22Rv1 (cell line): ENCODE measurements at regions not wholly inside any gene's neighbourhood (a gene's known extent, or its start where the extent isn't known, plus 50 kb on each side); places are given as distances from the start of the nearest gene placed in this dataset.

Source experiments
- H3K27ac ChIP-seq: fragments of 450-650 bp; 2 replicates; pipeline ENCODE4 v1.5.1; 2017
- ZFX ChIP-seq: fragments of 450-650 bp; IDR thresholded peaks from 2 replicates; pipeline ENCODE4 v1.6.1; 2017; ENCODE audit warnings: antibody characterized with exemption, borderline replicate concordance
- TF ChIP-seq, protein P1 (sequence below): fragments of 450-650 bp; IDR thresholded peaks from 2 replicates; pipeline ENCODE4 v1.5.1; 2017; ENCODE audit warnings: mild to moderate bottlenecking

DNA sequence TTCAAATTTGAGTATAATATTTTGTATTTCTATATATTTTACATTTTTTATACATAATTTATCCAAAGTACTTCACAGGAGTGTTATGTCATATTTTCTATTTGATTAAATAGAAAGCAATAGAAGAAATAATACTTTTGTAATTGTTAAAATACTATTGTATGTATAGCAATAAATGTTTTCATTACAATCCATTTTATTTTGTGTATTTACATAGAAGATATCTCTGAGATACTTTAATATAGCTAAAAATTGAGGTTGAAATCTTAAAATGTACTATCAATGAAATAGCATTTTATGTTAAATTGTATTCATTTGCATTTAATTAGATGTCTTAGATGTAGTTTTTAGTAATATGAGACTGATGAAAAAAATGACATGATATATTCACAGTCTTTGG lies 1109.6 kb upstream of the MIR17HG start:
- no peak for TF ChIP-seq ZFX
- TF ChIP-seq, protein P1, sequence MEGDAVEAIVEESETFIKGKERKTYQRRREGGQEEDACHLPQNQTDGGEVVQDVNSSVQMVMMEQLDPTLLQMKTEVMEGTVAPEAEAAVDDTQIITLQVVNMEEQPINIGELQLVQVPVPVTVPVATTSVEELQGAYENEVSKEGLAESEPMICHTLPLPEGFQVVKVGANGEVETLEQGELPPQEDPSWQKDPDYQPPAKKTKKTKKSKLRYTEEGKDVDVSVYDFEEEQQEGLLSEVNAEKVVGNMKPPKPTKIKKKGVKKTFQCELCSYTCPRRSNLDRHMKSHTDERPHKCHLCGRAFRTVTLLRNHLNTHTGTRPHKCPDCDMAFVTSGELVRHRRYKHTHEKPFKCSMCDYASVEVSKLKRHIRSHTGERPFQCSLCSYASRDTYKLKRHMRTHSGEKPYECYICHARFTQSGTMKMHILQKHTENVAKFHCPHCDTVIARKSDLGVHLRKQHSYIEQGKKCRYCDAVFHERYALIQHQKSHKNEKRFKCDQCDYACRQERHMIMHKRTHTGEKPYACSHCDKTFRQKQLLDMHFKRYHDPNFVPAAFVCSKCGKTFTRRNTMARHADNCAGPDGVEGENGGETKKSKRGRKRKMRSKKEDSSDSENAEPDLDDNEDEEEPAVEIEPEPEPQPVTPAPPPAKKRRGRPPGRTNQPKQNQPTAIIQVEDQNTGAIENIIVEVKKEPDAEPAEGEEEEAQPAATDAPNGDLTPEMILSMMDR = no peak
- peak overlapping the region; percentile 27; the same call in 1 of the 2 replicates for H3K27ac ChIP-seq

DNA sequence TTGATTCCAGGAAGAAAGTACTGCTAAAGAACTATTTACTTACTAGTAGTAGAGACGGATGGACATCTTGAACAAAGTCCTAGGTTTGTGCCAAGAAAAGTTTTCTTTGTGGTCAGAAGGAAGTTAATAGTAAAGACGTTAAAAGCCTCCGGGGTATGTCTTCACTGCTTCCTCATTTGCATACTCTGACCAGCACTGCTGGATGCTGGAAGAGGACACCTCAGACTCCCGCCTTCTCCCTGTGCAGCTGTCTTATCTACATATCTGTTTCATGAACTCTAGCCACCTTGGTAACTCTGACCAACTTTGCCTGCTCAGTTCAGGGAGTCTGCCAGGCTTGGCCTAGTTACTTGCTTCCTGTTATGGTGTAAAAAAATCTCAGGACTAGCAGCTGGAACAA lies 1109.1 kb upstream of the MIR17HG start:
- H3K27ac ChIP-seq = peak overlapping the region; percentile 27; the same call in 1 of the 2 replicates
- no peak for TF ChIP-seq ZFX
- TF ChIP-seq, protein P1 = no peak

DNA sequence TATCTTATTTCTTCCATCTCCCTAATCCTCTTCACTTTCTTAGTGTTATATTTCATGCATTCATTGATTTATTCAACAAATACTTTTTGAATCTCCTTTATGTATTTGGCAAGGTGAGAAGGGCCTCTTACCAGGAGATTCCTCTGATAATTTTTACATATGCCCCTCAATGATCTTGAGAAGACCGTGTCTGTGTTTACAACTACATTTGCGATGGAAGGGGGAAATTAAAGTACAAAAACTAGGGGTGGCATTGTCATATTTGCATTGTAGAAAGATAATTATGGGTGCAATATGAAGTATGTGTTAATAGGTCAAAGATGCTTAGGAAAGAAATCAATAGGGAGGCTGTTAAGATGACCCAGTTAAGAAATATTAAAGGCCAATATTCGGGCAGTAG lies 1108.4 kb upstream of the MIR17HG start:
- peak overlapping the region; percentile 27; the same call in 1 of the 2 replicates for H3K27ac ChIP-seq
- TF ChIP-seq ZFX = no peak
- TF ChIP-seq, protein P1 = no peak

DNA sequence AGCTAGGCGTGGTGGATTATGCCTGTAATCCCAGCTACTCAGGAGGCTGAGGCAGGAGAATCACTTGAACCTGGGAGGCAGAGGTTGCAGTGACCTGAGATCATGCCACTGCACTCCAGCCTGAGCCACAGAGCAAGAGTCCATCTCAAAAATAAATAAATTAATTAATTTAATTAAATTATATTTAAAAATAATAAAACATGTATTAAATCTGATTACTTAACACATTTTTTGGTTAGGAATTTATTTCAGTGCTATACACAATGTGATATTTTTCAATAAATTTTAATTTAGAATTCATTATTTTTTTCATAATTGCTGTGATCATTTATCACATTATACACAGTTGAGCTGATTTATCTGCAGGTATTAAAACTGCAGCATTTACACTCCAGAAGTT lies 1101.5 kb upstream of the MIR17HG start:
- H3K27ac ChIP-seq = no peak overlapping the region
- TF ChIP-seq, protein P1 = no peak
- TF ChIP-seq ZFX = no peak

DNA sequence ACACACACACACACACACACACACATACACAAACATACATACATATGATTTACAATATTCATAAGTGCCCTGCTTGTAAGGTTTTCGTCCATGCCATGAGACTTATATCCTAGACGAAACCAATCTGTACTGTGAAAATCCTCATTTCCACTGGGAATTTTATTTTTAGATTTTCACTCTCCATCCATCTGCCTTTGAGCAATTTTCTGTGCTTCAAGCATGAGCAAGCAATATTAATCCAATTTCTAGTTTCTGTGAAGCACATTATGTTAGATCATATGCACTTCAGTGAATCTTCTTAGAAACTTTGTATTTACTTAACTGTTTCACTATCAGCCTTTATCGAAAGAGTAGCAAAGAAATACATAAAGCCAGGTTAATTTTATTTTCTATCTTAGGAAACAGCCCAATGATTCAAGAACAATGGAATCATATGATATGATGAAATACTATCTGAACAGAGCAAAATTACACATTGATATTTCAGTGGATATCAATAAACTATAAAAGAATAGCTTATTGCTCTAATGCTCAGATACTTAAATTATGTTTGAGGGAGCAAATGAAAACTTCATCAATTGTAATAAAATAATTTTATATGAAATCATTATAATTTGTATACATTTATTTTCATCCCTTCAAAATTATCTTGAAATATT lies 1100.7 kb upstream of the MIR17HG start:
- H3K27ac ChIP-seq = no peak overlapping the region
- TF ChIP-seq ZFX = no peak
- TF ChIP-seq, protein P1 = no peak

DNA sequence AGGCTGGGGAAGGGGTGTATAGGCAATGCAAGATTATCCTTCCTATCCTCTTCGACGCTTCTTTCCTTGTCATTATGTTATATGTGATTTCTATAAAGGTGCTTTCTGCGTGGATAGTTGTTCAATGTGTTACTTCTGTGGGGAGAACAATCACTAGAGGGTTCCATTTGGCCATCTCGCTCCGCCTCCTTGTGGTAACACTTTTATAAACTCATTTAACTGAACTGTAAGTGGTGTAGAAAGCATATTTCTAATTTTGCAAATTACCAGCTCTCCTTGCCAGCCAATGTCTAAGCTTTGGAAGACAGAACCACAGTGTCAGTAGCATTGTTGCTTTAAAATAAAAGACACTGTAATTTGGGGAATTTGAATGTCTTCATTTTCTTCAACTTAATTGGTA lies 1093.7 kb upstream of the MIR17HG start:
- TF ChIP-seq, protein P1 = no peak
- no peak for TF ChIP-seq ZFX
- H3K27ac ChIP-seq = no peak overlapping the region

DNA sequence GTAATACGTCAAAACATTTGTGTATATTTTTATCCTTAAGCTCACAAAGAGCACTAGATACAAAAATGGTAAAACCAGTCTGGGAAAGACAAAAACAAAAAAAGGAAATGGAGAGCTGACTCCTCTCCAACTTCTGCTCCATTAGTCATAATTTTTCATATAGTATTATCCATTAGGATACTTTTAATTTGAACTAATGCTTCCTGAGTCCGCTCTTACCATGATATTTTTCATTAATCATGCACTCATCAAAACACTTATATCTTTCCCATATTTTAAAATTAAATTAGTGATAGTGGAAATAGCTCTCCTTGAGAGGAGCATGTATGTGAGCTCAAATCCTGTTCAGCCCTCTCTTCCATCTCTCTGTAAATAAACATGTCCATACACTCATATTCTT lies 1093.0 kb upstream of the MIR17HG start:
- no peak overlapping the region for H3K27ac ChIP-seq
- TF ChIP-seq, protein P1 = no peak
- TF ChIP-seq ZFX = no peak
